Neural progenitor cell (in vitro differentiated cells): ENCODE measurements at regions not wholly inside any gene's neighbourhood (a gene's known extent, or its start where the extent isn't known, plus 50 kb on each side); places are given as distances from the start of the nearest gene placed in this dataset.

Source experiments
- DNase-seq: peaks from one replicate; pipeline ENCODE4 v3.0.0-alpha.2; 2016; ENCODE audit warnings: low spot score
- H2AFZ ChIP-seq: fragments of 200-600 bp; sonication (generic); replicated peaks from 2 replicates; pipeline ENCODE4 v1.6.1; 2016; ENCODE audit warnings: antibody characterized with exemption
- H3F3A ChIP-seq: fragments of 200-600 bp; sonication (generic); 2 replicates; pipeline ENCODE4 v1.6.1; 2016; ENCODE audit warnings: antibody characterized with exemption, low read depth
- H3K27ac ChIP-seq: fragments of 200-600 bp; sonication (generic); 2 replicates; pipeline ENCODE4 v1.5.1; 2016; ENCODE audit warnings: mild to moderate bottlenecking
- H3K27me3 ChIP-seq: fragments of 200-600 bp; sonication (generic); 2 replicates; pipeline ENCODE4 v1.6.1; 2016; ENCODE audit warnings: mild to moderate bottlenecking, moderate library complexity
- H3K36me3 ChIP-seq: fragments of 200-600 bp; sonication (generic); 2 replicates; pipeline ENCODE4 v1.5.1; 2016
- H3K4me1 ChIP-seq: fragments of 200-600 bp; sonication (generic); 2 replicates; pipeline ENCODE4 v1.6.1; 2016; ENCODE audit warnings: mixed run types
- H3K4me2 ChIP-seq: fragments of 200-600 bp; sonication (generic); 2 replicates; pipeline ENCODE4 v1.6.1; 2016
- H3K4me3 ChIP-seq: fragments of 200-600 bp; sonication (generic); 2 replicates; pipeline ENCODE4 v1.5.1; 2016
- H3K79me2 ChIP-seq: fragments of 200-600 bp; sonication (generic); 2 replicates; pipeline ENCODE4 v1.6.1; 2016; ENCODE audit warnings: low read depth
- H3K9ac ChIP-seq: fragments of 200-600 bp; sonication (generic); 2 replicates; pipeline ENCODE4 v1.6.1; 2016
- H3K9me3 ChIP-seq: fragments of 200-600 bp; sonication (generic); 2 replicates; pipeline ENCODE4 v1.5.1; 2016; ENCODE audit warnings: low read depth
- H4K20me1 ChIP-seq: fragments of 200-600 bp; sonication (generic); 2 replicates; pipeline ENCODE4 v1.6.1; 2016; ENCODE audit warnings: low read depth
- H3K27ac Mint-ChIP-seq: 3 replicates; pipeline ENCODE4 v1.8.0; 2021; ENCODE audit warnings: mixed read lengths
- H3K27me3 Mint-ChIP-seq: 2 replicates; pipeline ENCODE4 v1.8.0; 2022; ENCODE audit warnings: low read depth, mild to moderate bottlenecking, inconsistent platforms, moderate library complexity, mixed read lengths; ENCODE audit not compliant: insufficient read depth
- H3K36me3 Mint-ChIP-seq: 3 replicates; pipeline ENCODE4 v1.8.0; 2021; ENCODE audit warnings: mixed read lengths
- H3K4me1 Mint-ChIP-seq: 3 replicates; pipeline ENCODE4 v1.8.0; 2021; ENCODE audit warnings: mixed read lengths
- H3K4me3 Mint-ChIP-seq: 3 replicates; pipeline ENCODE4 v1.8.0; 2021; ENCODE audit warnings: mild to moderate bottlenecking, moderate library complexity, mixed read lengths
- H3K9me3 Mint-ChIP-seq: 3 replicates; pipeline ENCODE4 v1.8.0; 2020; ENCODE audit warnings: mixed read lengths
- EZH2 ChIP-seq: fragments of 200-600 bp; sonication (generic); IDR thresholded peaks from 2 replicates; pipeline ENCODE4 v1.6.1; 2017; ENCODE audit warnings: antibody characterized with exemption, mild to moderate bottlenecking, moderate library complexity
- EZH2phosphoT487 ChIP-seq: fragments of 200-600 bp; sonication (generic); IDR thresholded peaks from 2 replicates; pipeline ENCODE4 v1.6.1; 2017; ENCODE audit warnings: antibody characterized with exemption
- TF ChIP-seq, protein P1 (sequence below): fragments of 200-600 bp; sonication (generic); IDR thresholded peaks from 2 replicates; pipeline ENCODE4 v1.5.1; 2017; ENCODE audit warnings: antibody characterized with exemption, mild to moderate bottlenecking

GRCh38 chr15:69996321-69997160, 101.2 kb downstream of the TLE3 start:
- H3K4me3 Mint-ChIP-seq, result no peak overlapping the region
- H3K27me3 ChIP-seq, result no peaks in the 10 kb centered on the region
- H3K4me2 ChIP-seq, result no peak overlapping the region
- H3K9me3 ChIP-seq, result no peaks in the 10 kb centered on the region
- no peaks in the 10 kb centered on the region for H4K20me1 ChIP-seq
- H3F3A ChIP-seq, result peaks cover 9% of the 10 kb centered on the region
- no peaks in the 10 kb centered on the region for H3K9me3 Mint-ChIP-seq
- peaks cover 19% of the 10 kb centered on the region for H3K4me1 ChIP-seq
- no peak overlapping the region for H2AFZ ChIP-seq
- H3K4me3 ChIP-seq, result no peak overlapping the region
- H3K36me3 ChIP-seq, result no peaks in the 10 kb centered on the region
- no peak for TF ChIP-seq EZH2phosphoT487
- TF ChIP-seq, protein P1, sequence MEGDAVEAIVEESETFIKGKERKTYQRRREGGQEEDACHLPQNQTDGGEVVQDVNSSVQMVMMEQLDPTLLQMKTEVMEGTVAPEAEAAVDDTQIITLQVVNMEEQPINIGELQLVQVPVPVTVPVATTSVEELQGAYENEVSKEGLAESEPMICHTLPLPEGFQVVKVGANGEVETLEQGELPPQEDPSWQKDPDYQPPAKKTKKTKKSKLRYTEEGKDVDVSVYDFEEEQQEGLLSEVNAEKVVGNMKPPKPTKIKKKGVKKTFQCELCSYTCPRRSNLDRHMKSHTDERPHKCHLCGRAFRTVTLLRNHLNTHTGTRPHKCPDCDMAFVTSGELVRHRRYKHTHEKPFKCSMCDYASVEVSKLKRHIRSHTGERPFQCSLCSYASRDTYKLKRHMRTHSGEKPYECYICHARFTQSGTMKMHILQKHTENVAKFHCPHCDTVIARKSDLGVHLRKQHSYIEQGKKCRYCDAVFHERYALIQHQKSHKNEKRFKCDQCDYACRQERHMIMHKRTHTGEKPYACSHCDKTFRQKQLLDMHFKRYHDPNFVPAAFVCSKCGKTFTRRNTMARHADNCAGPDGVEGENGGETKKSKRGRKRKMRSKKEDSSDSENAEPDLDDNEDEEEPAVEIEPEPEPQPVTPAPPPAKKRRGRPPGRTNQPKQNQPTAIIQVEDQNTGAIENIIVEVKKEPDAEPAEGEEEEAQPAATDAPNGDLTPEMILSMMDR, result no peak
- no peak for TF ChIP-seq EZH2
- no peak for DNase-seq
- H3K27me3 Mint-ChIP-seq, result peaks cover 18% of the 10 kb centered on the region
- H3K27ac Mint-ChIP-seq, result no peak overlapping the region
- no peak overlapping the region for H3K9ac ChIP-seq
- no peaks in the 10 kb centered on the region for H3K79me2 ChIP-seq
- H3K27ac ChIP-seq, result no peak overlapping the region
- peaks cover 32% of the 10 kb centered on the region for H3K4me1 Mint-ChIP-seq
- H3K36me3 Mint-ChIP-seq, result no peaks in the 10 kb centered on the region

GRCh38 chr15:69997161-69997485, 100.6 kb downstream of the TLE3 start:
- no peaks in the 10 kb centered on the region for H4K20me1 ChIP-seq
- H3K27me3 ChIP-seq, result no peaks in the 10 kb centered on the region
- peaks cover 3% of the 10 kb centered on the region for H3F3A ChIP-seq
- no peak for TF ChIP-seq EZH2phosphoT487
- TF ChIP-seq, protein P1, result no peak
- TF ChIP-seq EZH2, result no peak
- no peaks in the 10 kb centered on the region for H3K9me3 Mint-ChIP-seq
- no peaks in the 10 kb centered on the region for H3K36me3 Mint-ChIP-seq
- DNase-seq, result no peak
- no peak overlapping the region for H3K27ac Mint-ChIP-seq
- H3K9me3 ChIP-seq, result no peaks in the 10 kb centered on the region
- H3K27me3 Mint-ChIP-seq, result peaks cover 20% of the 10 kb centered on the region
- H3K4me3 ChIP-seq, result no peak overlapping the region
- H3K36me3 ChIP-seq, result no peaks in the 10 kb centered on the region
- H3K4me1 ChIP-seq, result peaks cover 13% of the 10 kb centered on the region
- no peaks in the 10 kb centered on the region for H3K79me2 ChIP-seq
- no peak overlapping the region for H3K4me2 ChIP-seq
- H3K4me1 Mint-ChIP-seq, result peaks cover 31% of the 10 kb centered on the region
- no peak overlapping the region for H2AFZ ChIP-seq
- H3K9ac ChIP-seq, result no peak overlapping the region
- no peak overlapping the region for H3K4me3 Mint-ChIP-seq
- H3K27ac ChIP-seq, result no peak overlapping the region
